ENCODE measurements at regions not wholly inside any gene's neighbourhood (a gene's known extent, or its start where the extent isn't known, plus 50 kb on each side); places are given as distances from the start of the nearest gene placed in this dataset.
"Not testable (repeated sequence)": the region's sequence is repeated elsewhere in the genome, so short reads cannot be mapped to it uniquely, and the experiment has no call there.

DNA sequence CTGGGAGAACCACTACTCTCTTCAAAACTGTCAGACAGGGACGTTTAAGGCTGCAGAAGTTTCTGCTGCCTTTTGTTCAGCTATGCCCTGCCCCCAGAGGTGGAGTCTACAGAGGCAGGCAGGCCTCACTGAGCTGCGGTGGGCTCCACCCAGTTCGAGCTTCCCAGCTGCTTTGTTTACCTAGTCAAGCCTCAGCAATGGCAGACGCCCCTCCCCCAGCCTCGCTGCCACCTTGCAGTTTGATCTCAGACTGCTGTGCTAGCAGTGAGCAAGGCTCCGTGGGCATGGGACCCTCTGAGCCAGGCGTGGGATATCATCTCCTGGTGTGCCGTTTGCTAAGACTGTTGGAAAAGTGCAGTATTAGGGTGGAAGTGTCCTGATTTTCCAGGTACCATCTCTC is 258.6 kb upstream of the GOT2 start:
- not testable (repeated sequence) for DNase-seq

DNA sequence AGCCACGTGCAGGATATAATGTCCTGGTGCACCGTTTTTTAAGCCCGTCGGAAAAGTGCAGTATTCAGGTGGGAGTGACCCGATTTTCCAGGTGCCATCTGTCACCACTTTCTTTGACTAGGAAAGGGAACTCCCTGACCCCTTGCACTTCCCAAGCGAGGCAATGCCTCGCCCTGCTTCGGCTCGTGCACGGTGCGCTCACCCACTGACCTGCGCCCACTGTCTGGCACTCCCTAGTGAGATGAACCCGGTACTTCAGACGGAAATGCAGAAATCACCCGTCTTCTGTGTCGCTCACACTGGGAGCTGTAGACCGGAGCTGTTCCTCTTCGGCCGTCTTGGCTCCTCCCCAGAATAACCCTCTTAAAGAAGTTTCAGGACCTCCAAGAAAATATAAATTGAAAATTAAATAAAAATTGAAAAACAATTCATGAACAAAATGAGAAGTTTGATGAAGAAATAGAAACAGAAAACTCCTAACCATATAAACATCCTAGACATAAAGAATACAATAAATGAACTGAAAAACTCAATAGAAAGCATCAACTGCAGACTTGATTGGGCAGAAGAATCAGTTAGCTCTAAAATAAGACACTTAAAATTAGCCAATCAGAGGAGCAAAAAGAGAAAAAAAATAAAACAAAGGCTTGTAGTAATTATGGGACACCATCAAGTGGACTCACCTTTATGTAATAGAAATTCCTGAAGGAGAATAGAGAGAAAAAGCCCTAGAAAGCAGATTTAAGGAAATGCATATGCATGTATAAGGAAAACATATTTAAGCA is 249.3 kb upstream of the GOT2 start:
- not testable (repeated sequence) for DNase-seq

DNA sequence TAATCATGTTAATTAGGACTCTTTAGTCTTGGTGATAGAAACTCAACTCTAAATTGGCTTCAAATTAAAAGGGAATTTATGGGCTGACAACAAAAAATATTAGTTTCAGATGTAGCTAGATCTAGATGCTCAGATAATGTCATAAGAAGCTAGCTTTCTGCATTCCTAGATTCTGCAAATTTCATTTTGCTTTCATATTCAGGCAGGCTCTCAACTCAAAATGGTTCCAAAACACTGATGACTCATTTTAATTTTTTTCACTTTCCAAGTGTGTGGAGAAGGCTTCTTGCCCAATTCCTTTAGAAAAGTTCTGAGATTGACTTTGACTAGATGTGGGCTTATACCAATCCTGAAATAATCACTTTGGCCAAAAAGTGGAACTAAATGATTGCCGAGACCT is 236.7 kb upstream of the GOT2 start:
- DNase-seq = no peak

DNA sequence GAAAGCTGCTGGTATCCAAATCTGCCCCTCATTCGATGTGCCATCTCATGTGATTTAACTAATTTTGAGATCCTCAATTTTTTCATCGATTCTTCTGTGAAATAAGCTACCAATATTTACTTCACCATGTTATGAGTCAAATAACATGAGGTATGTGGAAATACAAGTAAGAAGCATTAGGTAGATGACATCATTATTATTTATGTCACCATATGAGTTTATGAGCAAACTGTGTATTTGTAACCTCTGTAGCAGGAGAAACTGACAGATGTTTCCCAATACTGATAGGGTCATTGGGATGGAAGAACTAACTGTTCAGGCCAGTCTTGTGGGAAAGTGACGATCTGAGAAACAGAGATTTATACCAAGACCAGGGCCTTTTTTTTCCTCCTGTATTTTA is 229.4 kb upstream of the GOT2 start:
- no peak for DNase-seq

DNA sequence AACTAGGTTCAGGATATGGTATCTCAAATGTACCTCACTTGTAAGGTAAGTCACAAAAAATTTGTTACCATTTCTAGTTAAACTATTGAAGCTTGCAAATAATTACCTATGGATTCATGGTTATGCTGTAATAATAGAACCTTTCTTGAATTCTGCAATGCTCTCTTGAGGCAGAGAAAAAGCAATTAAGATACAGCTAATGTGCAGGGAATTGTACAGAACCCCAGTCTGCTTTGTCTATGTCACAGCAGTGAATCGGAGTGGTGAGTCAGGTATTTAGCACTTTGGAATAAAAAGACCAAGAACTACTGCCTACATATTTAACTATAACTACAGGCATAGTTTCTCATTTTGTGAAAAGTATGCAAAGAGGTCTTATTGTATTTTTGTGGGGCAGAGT is 228.7 kb upstream of the GOT2 start:
- no peak for DNase-seq

DNA sequence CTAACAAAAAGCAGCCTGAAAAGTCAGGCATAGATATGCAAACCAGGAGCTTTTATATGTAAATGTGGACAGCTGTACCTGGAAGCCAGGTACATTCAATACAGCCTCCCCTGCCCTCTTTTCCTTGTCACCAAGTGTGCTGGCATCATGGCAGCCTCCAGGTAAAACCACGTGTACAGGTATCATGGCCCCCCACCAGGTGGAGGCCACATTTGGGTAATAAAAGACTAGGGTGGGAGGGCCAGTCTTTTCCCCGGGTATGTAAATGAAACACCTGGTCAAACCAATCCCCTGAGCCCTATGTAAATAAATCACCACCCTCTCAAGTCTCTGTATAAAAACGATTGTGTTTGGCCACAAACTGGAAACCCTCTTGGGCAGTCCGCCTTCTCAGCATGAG is 226.4 kb upstream of the GOT2 start:
- DNase-seq = no peak

DNA sequence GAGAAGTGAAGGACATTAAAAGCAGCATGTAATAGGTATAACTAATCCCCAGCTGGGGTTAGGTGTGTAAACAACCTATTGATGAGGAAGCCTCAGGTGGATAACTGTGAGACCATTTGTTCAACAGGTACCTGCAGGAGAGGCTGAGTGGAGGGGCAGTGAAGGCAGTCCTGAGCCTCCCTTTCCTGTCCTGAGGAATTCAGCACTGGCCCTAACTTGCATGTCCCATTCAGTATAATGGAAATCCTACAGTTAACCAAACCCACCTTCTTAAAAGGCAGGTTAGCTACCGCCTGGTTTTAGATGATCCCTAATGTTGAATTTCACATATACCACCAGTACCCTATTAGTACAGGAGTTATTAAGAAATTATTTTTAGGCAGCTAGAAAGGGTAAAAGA is 225.9 kb upstream of the GOT2 start:
- DNase-seq = no peak

DNA sequence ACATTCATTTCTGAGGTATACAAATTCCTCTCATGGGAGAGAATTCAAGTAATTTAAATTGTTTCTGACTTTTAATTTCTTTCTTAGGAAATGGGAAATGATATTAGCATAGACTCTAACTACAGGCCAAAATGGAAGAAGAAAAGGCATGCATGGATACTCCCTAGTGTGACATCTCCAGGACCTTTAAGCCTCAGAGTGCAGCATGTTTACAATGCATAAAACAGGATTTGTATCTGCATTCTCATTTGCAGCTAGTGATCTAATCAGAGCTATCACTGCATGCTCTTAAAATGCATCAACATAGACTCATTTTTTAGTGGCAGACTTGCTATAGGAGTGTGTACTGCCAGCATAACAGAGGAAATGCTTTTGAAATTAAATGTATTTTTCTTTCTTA is 224.6 kb upstream of the GOT2 start:
- no peak for DNase-seq

DNA sequence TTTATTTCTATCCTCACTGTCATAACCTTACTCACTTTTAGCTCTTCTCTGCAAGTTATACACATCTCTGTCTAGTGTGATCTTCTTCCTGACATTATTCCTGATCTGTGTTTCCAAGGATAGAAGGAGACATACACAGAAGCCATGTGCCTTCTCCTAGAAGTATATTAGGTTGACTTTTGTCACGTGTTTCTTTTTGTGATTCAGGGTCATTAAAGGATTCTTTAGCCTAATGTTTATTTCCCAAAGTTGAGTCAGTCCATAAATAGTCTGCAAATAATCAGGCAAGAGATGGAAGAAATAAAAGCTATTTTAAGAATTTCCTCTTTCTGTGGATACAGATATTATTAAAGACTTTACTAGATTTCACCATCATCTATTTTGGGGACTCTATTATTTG is 214.1 kb upstream of the GOT2 start:
- DNase-seq = no peak

DNA sequence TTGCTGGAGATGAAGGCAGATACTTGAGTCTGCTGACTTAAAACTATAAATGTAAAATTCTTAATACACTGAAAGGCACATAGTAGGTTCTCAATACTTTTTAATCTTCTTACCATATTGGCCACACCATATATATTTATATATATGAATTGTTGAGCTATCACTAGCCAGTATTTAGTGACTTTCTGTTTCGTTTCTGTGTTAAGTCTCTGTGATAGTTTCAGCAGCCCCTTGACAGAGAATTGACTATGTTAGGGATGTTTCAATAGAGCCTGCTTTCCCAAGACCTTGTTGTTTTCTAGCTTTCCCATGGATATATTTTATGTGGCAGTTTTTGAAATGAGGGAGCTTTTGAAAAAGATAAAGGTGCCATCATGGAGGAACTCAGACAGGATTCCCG is 206.5 kb upstream of the GOT2 start:
- DNase-seq = no peak

DNA sequence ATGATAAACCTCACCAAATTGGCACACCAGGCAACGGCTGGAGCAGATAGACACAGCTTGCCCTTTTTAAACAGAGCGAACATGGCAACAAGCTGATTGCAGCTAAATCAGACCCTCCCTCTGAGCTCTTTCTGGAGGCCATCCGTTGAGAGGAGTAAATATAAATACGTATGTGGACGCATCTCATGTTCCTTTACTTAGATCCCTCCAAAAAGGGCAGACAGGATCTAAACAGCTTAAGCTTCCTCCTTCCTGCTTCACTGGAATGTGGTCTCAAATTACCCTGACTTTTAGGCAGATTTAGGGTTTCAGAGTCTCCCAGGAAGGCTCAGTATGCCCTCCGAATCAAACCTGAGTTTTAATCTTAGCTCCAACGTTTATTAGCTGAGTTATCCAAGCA is 204.7 kb upstream of the GOT2 start:
- no peak for DNase-seq

DNA sequence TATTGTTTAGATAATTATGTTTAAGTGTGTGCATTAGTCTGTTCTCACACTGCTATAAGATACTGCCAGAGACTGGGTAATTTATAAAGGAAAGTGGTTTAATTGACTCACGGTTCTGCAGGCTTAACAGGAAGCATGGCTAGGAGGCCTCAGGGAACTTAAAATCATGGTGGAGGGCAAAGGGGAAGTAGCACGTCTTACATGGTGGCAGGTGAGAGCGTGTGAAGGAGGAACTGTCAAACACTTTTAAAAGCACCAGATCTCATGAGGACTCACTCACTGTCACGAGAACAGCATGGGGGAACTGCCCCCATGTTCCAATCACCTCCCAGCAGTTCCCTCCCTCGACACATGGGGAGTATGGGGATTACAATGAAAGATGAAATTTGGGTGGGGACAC is 203.5 kb upstream of the GOT2 start:
- DNase-seq = no peak

DNA sequence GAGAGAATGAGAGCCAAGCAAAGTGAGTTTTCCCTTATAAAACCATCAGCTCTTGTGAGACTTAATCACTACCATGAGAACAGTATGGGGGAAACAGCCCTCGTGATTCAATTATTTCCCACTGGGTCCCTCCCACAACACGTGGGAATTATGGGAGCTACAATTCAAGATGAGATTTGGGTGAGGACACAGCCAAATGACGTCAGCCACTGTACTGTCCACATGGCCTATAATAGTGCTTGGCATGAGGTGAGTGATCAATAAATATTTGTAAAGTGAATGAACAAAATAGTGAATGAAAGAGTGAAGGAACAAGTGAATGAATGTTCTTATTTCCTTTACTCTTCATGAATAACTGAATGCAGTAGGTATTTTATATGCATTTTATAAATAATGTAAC is 199.1 kb upstream of the GOT2 start:
- DNase-seq = no peak

DNA sequence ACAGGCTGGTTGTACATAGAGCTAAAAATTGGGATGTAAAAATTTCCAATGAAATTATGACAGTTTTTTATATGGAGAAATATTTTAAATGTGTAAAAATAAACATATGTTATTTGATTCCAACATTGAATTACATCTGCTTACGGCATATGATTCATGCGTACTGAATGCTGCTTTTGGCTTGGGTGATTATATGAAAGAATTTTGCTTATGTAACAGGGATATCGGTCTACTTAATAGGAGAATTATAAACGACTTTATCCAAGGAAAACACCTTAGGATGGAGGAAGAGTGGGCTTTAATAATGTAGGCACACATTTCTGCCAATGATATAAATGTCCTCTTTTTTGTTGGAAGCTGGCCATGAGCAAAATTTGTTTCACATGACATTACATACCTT is 197.3 kb upstream of the GOT2 start:
- no peak for DNase-seq

DNA sequence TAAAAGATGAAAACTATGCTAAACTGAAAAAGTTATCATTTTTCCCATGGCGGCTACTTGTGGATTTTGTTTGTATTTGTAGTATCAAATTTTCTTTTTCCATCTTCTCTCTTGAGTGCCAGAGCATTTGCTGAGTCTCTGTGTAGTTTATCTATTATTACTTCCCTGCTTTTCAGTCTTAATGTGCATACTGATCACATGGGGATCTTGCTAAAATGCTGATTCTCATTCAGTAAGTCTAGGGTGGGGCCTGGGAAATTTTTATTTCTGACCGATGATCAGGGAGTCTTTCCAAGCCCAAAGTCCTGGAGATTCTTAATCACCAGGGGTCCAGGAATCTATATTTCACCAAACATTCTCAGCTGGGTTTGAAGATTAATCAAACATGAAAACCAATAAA is 189.0 kb upstream of the GOT2 start:
- no peak for DNase-seq

DNA sequence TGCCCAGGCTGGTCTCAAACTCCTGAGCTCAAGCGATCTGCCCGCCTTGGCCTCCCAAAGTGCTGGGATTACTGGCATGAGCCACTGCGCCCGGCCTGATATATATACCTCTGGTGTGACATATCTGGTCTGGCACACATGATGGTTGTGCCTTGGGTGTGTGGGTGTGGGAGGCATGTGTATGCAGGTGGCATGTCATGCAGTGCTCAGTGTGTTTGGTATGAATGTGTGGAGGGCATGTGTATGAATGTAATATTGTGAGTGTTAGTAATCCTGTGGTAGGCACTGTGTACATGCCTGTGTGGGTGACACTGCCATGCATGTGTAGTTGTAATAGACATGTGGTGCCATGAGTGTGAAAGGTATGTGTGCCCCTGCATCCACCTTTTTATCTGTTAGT is 179.3 kb upstream of the GOT2 start:
- DNase-seq = no peak

DNA sequence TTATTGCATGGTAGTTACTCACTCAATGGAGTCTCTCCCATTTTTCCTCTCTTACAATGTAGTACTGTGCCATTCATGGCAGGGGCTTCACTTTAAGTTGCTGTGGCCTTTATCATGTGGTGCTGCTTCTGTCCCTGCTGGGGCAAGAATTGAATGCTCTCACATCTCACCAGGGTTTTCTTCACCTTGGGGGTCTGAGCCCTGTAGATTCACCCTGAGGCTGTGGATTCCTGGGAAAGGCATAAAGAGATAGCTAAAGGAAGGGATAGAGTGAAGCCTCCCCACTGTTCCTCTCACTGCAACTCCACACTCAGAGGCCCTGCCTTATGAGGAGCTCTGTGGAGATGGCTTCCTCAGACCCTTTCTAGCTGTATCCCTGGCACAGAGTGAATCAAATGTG is 178.5 kb upstream of the GOT2 start:
- no peak for DNase-seq

DNA sequence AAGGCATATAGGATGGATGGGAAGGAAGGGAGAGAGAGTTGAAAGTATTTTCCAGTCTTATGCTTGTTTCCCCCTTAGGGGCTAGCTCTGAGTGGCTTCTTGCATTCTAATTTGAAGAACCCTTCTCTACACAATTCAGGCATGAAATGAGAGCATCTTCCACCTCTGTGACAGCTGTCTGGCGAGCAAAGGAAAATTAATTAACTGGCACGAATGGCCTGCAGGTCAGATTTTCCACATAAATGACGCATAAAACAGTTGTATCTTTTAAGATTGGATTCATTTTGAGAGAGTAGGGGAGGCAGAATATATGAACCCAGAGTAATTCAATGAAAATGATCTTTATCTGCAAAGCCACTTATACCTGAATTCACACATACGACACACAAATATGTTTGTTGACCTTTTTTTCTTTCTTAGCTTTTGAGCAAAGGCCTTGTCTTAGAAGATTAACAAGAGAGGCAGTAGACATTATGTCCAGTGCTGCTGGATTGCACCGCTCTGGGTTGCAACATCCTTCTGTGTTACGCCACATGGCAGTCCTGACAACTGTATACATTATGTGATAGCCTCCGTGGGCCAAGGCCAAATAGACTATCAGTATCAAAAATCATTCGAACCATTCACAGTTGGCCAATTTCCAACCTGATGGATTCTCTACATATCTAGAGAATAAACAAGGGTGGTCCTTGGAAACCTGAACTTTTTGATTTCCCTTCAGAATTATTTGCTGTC is 173.0 kb upstream of the GOT2 start:
- no peak for DNase-seq

DNA sequence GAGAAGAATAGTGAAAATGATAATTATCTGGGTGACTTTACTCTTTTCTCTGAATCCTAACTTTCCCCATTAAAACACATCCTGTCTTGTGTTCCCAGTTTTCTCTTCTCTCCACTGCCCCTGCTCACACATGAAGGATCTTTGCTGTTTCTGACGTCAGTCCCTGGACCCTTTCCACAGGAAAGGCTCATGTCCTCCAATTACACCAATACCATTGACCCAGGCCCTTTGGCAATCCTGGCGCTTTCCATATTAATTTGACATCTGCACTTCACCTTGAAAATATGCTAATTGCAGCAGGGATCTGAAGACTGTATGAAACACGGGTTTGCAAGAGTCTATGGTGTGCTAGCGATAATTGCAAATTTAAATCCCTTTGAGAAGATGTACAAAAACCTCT is 170.2 kb upstream of the GOT2 start:
- no peak for DNase-seq

DNA sequence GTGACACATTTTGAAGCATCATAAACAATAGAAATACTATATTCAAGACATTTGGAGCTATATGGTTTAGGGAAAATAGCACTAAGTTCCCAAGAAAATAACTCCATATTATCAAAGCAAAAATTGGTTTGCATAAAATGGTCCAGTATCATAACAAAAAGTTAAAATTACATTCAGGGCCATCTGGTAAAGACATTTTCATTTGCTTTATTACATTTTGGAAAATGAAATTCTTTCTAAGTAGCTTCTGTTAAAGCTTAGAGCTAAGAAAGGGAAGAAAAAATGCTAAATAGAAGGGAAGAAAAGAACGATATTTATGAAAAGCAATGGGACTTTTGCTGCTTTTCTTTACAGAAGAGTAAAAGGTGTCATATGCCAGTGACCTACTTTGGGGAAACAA is 155.4 kb upstream of the GOT2 start:
- no peak for DNase-seq

DNA sequence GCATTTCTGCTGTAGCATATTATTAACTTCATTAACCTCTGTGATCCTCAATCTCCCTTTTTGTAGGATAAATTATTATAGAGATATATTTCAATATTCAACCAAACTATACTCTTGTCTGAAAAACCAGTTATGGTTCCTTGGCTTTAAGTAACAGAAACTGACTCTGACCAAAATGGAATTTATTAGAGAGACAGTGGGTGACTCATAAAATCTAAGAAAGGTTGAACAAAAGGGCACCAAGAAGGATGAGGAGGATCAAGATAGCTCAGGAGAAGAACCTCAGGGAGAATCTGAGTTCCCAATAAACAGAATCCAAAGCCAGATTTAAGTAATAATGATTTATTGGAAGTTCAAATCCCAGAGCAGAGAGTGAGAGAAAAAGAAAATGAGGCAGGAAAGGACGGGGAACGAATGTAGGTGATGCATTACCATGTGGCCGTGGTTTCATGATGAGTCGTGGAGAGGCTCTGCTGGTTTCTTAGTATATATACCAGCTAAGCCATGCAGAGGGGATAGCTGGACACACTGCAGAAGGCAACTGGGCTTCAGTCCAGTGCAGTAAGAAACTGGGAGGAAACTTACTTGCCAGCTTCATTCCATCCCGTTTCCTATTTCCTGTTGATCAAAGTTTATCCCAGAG is 151.5 kb upstream of the GOT2 start:
- DNase-seq = no peak

DNA sequence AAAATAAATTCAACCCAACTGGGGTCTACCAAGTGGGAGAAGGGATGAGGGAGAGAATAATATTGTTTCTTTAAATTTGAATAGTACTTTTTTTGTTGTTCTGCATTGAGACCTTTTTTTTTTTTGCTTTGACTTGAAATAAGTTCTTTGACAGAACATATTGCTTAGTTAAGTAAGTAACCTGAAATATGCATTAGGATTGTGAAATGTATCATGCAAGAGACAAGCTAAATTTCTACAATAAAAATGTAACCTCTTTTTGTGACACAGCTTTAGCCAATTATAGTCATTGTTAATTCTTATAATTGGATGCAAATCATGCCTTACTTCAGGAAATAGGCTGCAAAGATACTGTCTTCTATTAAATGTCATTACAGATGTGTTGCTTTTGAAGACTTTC is 150.0 kb upstream of the GOT2 start:
- DNase-seq = no peak

DNA sequence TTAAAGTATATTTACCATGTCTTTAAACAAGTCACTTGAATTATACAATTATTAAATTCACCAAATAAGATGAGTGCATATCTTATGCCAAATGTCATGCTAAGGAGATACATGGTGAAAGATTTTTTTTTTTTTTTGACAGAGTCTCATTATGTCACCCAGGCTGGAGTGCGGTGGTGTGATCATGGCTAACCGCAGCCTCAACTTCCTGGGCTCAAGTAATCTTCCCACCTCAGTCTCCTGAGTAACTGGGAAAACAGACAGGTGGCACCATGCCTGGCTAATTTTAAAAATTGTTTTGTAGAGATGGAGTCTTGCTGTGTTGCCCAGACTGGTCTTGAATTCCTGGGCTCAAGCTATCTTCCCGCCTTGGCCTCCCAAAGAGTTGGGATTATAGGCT is 149.0 kb upstream of the GOT2 start:
- no peak for DNase-seq

DNA sequence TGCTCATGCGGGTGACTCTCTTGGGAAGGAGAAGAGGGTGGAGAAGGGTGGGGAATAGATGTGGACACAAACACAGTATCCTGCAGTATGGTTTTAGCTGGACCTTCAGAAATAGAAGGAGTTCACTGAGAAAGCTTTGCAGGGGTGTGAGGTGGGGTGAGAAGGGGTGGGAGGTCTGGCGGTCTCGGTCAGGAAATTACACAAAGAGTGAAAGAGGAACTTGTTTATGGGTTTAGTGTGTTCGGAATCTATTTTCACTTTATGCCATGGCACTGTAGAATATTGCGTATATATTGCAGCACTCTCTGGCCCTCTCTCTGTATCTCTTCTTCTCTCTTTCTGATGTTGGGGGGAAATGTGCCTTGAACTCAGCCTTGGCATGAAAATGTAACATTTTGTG is 148.2 kb upstream of the GOT2 start:
- no peak for DNase-seq
